Common myeloid progenitor, CD34-positive (primary cell): ENCODE measurements at regions not wholly inside any gene's neighbourhood (a gene's known extent, or its start where the extent isn't known, plus 50 kb on each side); places are given as distances from the start of the nearest gene placed in this dataset.

Experiments used
- CTCF ChIA-PET: fragments of 350-600 bp; sonication (Branson Sonifier 250); formaldehyde crosslinking; loops from one replicate; lab custom pipeline; 2021; ENCODE audit warnings: antibody characterized with exemption; lab: Charles Lee
- POLR2A ChIA-PET: fragments of 350-600 bp; sonication (Branson Sonifier 250); formaldehyde crosslinking; loops from one replicate; lab custom pipeline; 2021; ENCODE audit warnings: antibody characterized with exemption; lab: Charles Lee
- DNase-seq, 3 donors: peaks; one replicate each; pipeline versions ENCODE4 v3.0.0 to v3.0.0-alpha.2; 2013
- H3K27ac ChIP-seq, 2 experiments: 1 replicate in 1 of 2; 2 replicates in 1 of 2; pipeline ENCODE4 v1.7.0; 2013; ENCODE audit warnings: inconsistent platforms in 2 of 2, low read length in 2 of 2, mild to moderate bottlenecking in 2 of 2, low read depth in 1 of 2, moderate library complexity in 1 of 2; ENCODE audit not compliant: severe bottlenecking in 2 of 2, insufficient read depth in 1 of 2, poor library complexity in 1 of 2
- H3K27me3 ChIP-seq, 5 experiments: replicated peaks in 2 of 5; 1 replicate in 3 of 5; 2 replicates in 2 of 5; pipeline versions ENCODE4 v1.6.1 to v1.7.0; 2013; ENCODE audit warnings: low read length in 4 of 5, mild to moderate bottlenecking in 2 of 5, moderate library complexity in 2 of 5, inconsistent platforms in 1 of 5; ENCODE audit not compliant: insufficient read depth in 5 of 5, control insufficient read depth in 4 of 5
- H3K36me3 ChIP-seq, 4 experiments: 1 replicate in 2 of 4; 2 replicates in 2 of 4; pipeline versions ENCODE4 v1.6.1 to v1.7.0; 2013; ENCODE audit warnings: low read length in 3 of 4, control low read depth in 1 of 4, mild to moderate bottlenecking in 1 of 4; ENCODE audit not compliant: control insufficient read depth in 4 of 4, insufficient read depth in 4 of 4
- H3K4me1 ChIP-seq, 4 experiments: 1 replicate in 3 of 4; 2 replicates in 1 of 4; pipeline versions ENCODE4 v1.6.1 to v1.7.1; 2013; ENCODE audit warnings: low read length in 3 of 4, mild to moderate bottlenecking in 3 of 4, control low read depth in 1 of 4, inconsistent platforms in 1 of 4, moderate library complexity in 1 of 4; ENCODE audit not compliant: control insufficient read depth in 4 of 4, insufficient read depth in 4 of 4; ENCODE audit errors: control extremely low read depth in 1 of 4
- H3K4me3 ChIP-seq, 7 experiments: 1 replicate in 4 of 7; 2 replicates in 3 of 7; pipeline versions ENCODE4 v1.5.1 to v1.7.0; 2013; ENCODE audit warnings: mild to moderate bottlenecking in 7 of 7, low read length in 6 of 7, moderate library complexity in 6 of 7, inconsistent platforms in 2 of 7, low read depth in 2 of 7, control low read depth in 1 of 7; ENCODE audit not compliant: insufficient read depth in 4 of 7, control insufficient read depth in 1 of 7; ENCODE audit errors: extremely low read depth in 1 of 7
- H3K9me3 ChIP-seq, 5 experiments: 1 replicate in 4 of 5; 2 replicates in 1 of 5; pipeline versions ENCODE4 v1.6.1 to v1.7.1; 2013; ENCODE audit warnings: low read length in 4 of 5, mild to moderate bottlenecking in 2 of 5, inconsistent platforms in 1 of 5, low read depth in 1 of 5, moderate library complexity in 1 of 5; ENCODE audit not compliant: control insufficient read depth in 4 of 5, insufficient read depth in 2 of 5; ENCODE audit errors: control extremely low read depth in 1 of 5
- WGBS: methylation state at CpG from one replicate; pipeline ENCODE4 v1.1.5; 2013; ENCODE audit not compliant: insufficient coverage; 5-methylcytosine and 5-hydroxymethylcytosine counted together

- CTCF ChIA-PET: no interaction called here
- WGBS: 80% methylated on average over 1 of the region's 2 CpGs
- no peaks in the 10 kb centered on the region for H3K27me3 ChIP-seq
- H3K4me3 ChIP-seq: no peak overlapping the region
- no peak for DNase-seq
- H3K36me3 ChIP-seq: no peaks in the 10 kb centered on the region
- H3K9me3 ChIP-seq: peaks cover 0 to 15% (median 4%) of the 10 kb centered on the region in 5 experiments
- H3K4me1 ChIP-seq: no peaks in the 10 kb centered on the region
- POLR2A ChIA-PET: no interaction called here
- no peak overlapping the region for H3K27ac ChIP-seq
These were observed 59.7 kb upstream of the ADAM23 start for GRCh38 chr2:206383669-206384068.

DNA sequence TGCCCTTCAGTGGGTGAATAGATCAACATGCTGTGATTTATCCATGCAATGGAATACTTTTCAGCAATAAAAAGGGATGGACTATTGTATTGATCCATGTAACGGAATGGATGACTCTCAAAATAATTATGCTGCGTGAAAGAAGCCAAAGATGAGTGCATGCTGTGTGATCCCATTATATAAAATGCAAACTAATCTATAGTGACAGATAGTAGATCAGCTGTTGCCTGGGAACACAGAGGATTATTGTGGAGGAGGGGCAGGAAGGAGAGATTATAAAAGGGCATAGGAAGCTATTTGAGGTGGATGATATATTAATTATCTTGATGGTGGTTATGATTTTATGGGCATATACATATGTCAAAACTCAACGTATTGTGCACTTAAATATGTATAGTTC is 55.5 kb upstream of the ADAM23 start:
- CTCF ChIA-PET: no interaction called here
- H3K36me3 ChIP-seq: no peaks in the 10 kb centered on the region
- H3K9me3 ChIP-seq: peaks cover 0 to 12% (median 3%) of the 10 kb centered on the region in 5 experiments
- H3K27ac ChIP-seq: no peak overlapping the region
- DNase-seq: no peak
- no peaks in the 10 kb centered on the region for H3K27me3 ChIP-seq
- H3K4me1 ChIP-seq: no peaks in the 10 kb centered on the region
- H3K4me3 ChIP-seq: no peak overlapping the region
- WGBS: 100% methylated on average over 1 of the region's 3 CpGs
- POLR2A ChIA-PET: no interaction called here

DNA sequence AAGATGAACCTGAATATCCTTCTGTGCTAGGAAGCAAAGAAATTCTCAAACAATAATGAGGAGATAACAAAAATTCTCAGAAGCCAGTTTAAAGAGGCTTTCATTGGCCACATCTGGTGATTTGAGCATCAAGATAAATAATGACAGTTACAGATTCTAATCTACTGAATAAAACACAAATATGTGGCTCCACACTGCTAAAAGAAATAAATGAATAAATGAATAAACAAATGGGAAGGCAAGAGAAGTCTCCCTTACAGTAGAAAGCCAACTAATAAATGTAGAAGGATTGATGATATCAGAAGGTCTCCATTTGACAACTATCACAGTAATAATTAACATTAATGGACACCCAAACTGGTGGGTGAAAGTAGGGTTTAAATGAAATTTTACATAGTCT is 54.6 kb upstream of the ADAM23 start:
- POLR2A ChIA-PET: no interaction called here
- Histone ChIP-seq H3K27ac (no peak overlapping the region), H3K4me1 (no peaks in the 10 kb centered on the region), H3K36me3 (no peaks in the 10 kb centered on the region), H3K27me3 (no peaks in the 10 kb centered on the region), H3K4me3 (no peak overlapping the region), H3K9me3 (peaks cover 0 to 11% (median 3%) of the 10 kb centered on the region in 5 experiments)
- CTCF ChIA-PET: no interaction called here
- DNase-seq: no peak

DNA sequence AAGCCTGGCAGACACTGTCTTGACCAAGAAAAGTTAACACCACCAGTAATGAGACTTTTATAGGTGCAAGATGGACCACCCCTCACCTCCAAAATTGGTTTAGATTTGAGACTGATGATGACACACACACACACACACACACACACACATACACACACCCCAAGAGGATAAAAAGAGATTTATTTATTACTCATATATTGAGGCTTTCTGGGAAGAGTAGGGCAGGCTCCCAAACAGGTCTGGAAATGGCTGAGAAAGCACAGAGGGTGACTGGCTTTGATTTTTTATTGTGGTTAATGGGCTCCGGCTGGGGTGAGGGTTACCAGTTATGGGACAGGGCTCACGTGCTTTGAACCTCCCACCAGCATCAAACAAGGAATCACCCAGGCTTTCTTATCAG is 54.2 kb upstream of the ADAM23 start:
- H3K4me3 ChIP-seq: no peak overlapping the region
- WGBS: no CpG with 5 or more reads among the region's 2 CpGs
- no peaks in the 10 kb centered on the region for H3K36me3 ChIP-seq
- CTCF ChIA-PET: no interaction called here
- H3K4me1 ChIP-seq: no peaks in the 10 kb centered on the region
- H3K27me3 ChIP-seq: no peaks in the 10 kb centered on the region
- POLR2A ChIA-PET: interaction anchor here (0.6 kb wide), 1 partner anchor 52 kb away, joined by 5 read pairs; no protein-coding TSS in a partner anchor
- H3K27ac ChIP-seq: no peak overlapping the region
- no peak for DNase-seq
- peaks cover 0 to 6% (median 3%) of the 10 kb centered on the region in 5 experiments for H3K9me3 ChIP-seq

DNA sequence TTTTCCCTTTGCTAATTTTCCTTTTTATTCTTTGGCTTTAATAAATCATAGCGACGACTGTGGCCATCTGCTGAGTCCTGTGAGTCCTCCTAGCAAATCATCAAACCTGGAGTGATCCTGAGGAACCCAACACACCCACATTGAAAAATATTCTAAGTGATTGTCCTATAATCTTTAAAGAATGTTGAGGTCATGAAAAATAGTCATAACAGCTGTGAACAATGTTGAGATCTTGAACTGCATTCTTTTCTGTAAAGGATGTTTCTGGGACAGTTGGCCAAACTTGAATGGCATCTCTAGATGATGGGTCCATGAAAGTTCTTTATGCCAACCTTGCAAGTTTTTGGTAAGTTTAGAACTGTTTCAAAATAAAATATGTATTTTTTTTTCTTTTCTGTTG is 53.2 kb upstream of the ADAM23 start:
- CTCF ChIA-PET: interaction anchor here (0.6 kb wide), 1 partner anchor 132 kb away, joined by 4 read pairs; no protein-coding TSS in a partner anchor
- H3K9me3 ChIP-seq: peaks cover 0 to 1% (median 0%) of the 10 kb centered on the region in 5 experiments
- H3K36me3 ChIP-seq: no peaks in the 10 kb centered on the region
- H3K27me3 ChIP-seq: no peaks in the 10 kb centered on the region
- no peak for DNase-seq
- no peaks in the 10 kb centered on the region for H3K4me1 ChIP-seq
- H3K27ac ChIP-seq: no peak overlapping the region
- POLR2A ChIA-PET: no interaction called here
- no peak overlapping the region for H3K4me3 ChIP-seq
- no CpG with 5 or more reads among the region's 2 CpGs for WGBS

- WGBS: no CpG with 5 or more reads among the region's 2 CpGs
- CTCF ChIA-PET: interaction anchor here (0.8 to 1.4 kb wide), 2 partner anchors 138 to 167 kb away, joined by 3 to 12 read pairs; no protein-coding TSS in a partner anchor
- no peaks in the 10 kb centered on the region for H3K4me1 ChIP-seq
- H3K27me3 ChIP-seq: no peaks in the 10 kb centered on the region
- peak; percentile 22 to 40 (median 32) for DNase-seq
- no peaks in the 10 kb centered on the region for H3K9me3 ChIP-seq
- POLR2A ChIA-PET: no interaction called here
- H3K27ac ChIP-seq: no peak overlapping the region
- no peak overlapping the region for H3K4me3 ChIP-seq
- no peaks in the 10 kb centered on the region for H3K36me3 ChIP-seq
These were observed 51.2 kb upstream of the ADAM23 start for GRCh38 chr2:206392118-206392517.
